IMR-90 (cell line): ENCODE measurements at regions not wholly inside any gene's neighbourhood (a gene's known extent, or its start where the extent isn't known, plus 50 kb on each side); places are given as distances from the start of the nearest gene placed in this dataset.

Source experiments
- ATAC-seq: fragments of 200-7000 bp; cut with Tn5 transposase; 2 replicates; pipeline ENCODE4 v1.9.1; 2020; ENCODE audit warnings: low read depth, mild to moderate bottlenecking, moderate library complexity
- BruUV-seq: library from RNA; stranded (reverse); fragments of 400-500 nt; replicated peaks from 2 replicates; lab custom pipeline; 2021; lab: Mats Ljungman, UMichigan
- CTCF ChIA-PET: fragments of 300-600 bp; formaldehyde crosslinking; extraction: SDS; loops from one replicate; lab custom pipeline; 2021; ENCODE audit warnings: antibody characterized with exemption; lab: Yijun Ruan, JAX
- POLR2A ChIA-PET: fragments of 300-600 bp; sonication (Branson Sonifier 250); formaldehyde crosslinking; loops from one replicate; lab custom pipeline; 2022; ENCODE audit warnings: antibody characterized with exemption; ENCODE audit not compliant: unreplicated experiment; lab: Charles Lee
- DNase-seq: peaks from one replicate; pipeline ENCODE4 v3.0.0; 2013
- H2AFZ ChIP-seq: replicated peaks from 2 replicates; pipeline ENCODE3; 2013; ENCODE audit warnings: low read length, mild to moderate bottlenecking; ENCODE audit not compliant: poor library complexity
- H2AK5ac ChIP-seq: 2 replicates; pipeline ENCODE4 v1.6.1; 2013; ENCODE audit warnings: low read depth, low read length, inconsistent platforms
- H2AK9ac ChIP-seq: replicated peaks from 2 replicates; pipeline ENCODE3; 2013; ENCODE audit warnings: mild to moderate bottlenecking, low read depth, low read length, moderate library complexity; ENCODE audit not compliant: poor library complexity
- H2BK120ac ChIP-seq: 2 replicates; pipeline ENCODE4 v1.6.1; 2013; ENCODE audit warnings: low read depth, low read length, inconsistent platforms
- H2BK15ac ChIP-seq: 3 replicates; pipeline ENCODE4 v1.6.1; 2013; ENCODE audit warnings: low read depth, low read length, inconsistent platforms
- H2BK20ac ChIP-seq: 2 replicates; pipeline ENCODE4 v1.6.1; 2013; ENCODE audit warnings: low read depth, mild to moderate bottlenecking, inconsistent platforms, low read length, moderate library complexity
- H2BK5ac ChIP-seq: 2 replicates; pipeline ENCODE4 v1.6.1; 2013; ENCODE audit warnings: mild to moderate bottlenecking, low read depth, low read length, inconsistent platforms; ENCODE audit not compliant: poor library complexity, severe bottlenecking
- H3K14ac ChIP-seq: replicated peaks from 2 replicates; pipeline ENCODE4 v1.6.1; 2013; ENCODE audit warnings: low read depth, low read length, inconsistent platforms
- H3K18ac ChIP-seq: 2 replicates; pipeline ENCODE4 v1.6.1; 2013; ENCODE audit warnings: low read depth, low read length, control low read depth
- H3K23ac ChIP-seq: 2 replicates; pipeline ENCODE4 v1.6.1; 2013; ENCODE audit warnings: low read depth, low read length, inconsistent platforms
- H3K27ac ChIP-seq: 2 replicates; pipeline ENCODE4 v1.5.1; 2013; ENCODE audit warnings: mild to moderate bottlenecking, control low read depth, low read length; ENCODE audit not compliant: insufficient read depth
- H3K27me3 ChIP-seq: 2 replicates; pipeline ENCODE4 v1.6.1; 2013; ENCODE audit warnings: low read length; ENCODE audit not compliant: control insufficient read depth, insufficient read depth
- H3K36me3 ChIP-seq: 2 replicates; pipeline ENCODE4 v1.6.1; 2013; ENCODE audit warnings: low read length, mixed read lengths; ENCODE audit not compliant: control insufficient read depth, insufficient read depth
- H3K4ac ChIP-seq: 2 replicates; pipeline ENCODE4 v1.6.1; 2013; ENCODE audit warnings: low read depth, low read length, inconsistent platforms
- H3K4me1 ChIP-seq: 2 replicates; pipeline ENCODE4 v1.6.1; 2013; ENCODE audit warnings: low read length, mixed read lengths; ENCODE audit not compliant: control insufficient read depth, insufficient read depth
- H3K4me2 ChIP-seq: 2 replicates; pipeline ENCODE4 v1.6.1; 2013; ENCODE audit warnings: low read depth, mild to moderate bottlenecking, control low read depth, low read length, moderate library complexity
- H3K4me3 ChIP-seq: 2 replicates; pipeline ENCODE4 v1.5.1; 2013; ENCODE audit warnings: low read depth, mild to moderate bottlenecking, control low read depth, low read length, moderate library complexity; ENCODE audit not compliant: insufficient read depth
- H3K56ac ChIP-seq: 2 replicates; pipeline ENCODE4 v1.6.1; 2013; ENCODE audit warnings: low read length, inconsistent platforms; ENCODE audit not compliant: insufficient read depth; ENCODE audit errors: extremely low read depth
- H3K79me1 ChIP-seq, 2 experiments: 2 replicates each; pipeline ENCODE4 v1.6.1; 2013; ENCODE audit warnings: low read length in 2 of 2, inconsistent platforms in 1 of 2, low read depth in 1 of 2
- H3K9ac ChIP-seq: 2 replicates; pipeline ENCODE4 v1.6.1; 2013; ENCODE audit warnings: low read depth, low read length, control low read depth
- H3K9me1 ChIP-seq: 2 replicates; pipeline ENCODE4 v1.6.1; 2013; ENCODE audit warnings: low read length, inconsistent platforms; ENCODE audit not compliant: insufficient read depth
- H3K9me3 ChIP-seq: 2 replicates; pipeline ENCODE4 v1.6.1; 2013; ENCODE audit warnings: low read length; ENCODE audit not compliant: control insufficient read depth, insufficient read depth
- H4K20me1 ChIP-seq: 2 replicates; pipeline ENCODE4 v1.6.1; 2013; ENCODE audit warnings: low read length, inconsistent platforms; ENCODE audit not compliant: insufficient read depth
- H4K5ac ChIP-seq: 2 replicates; pipeline ENCODE4 v1.6.1; 2013; ENCODE audit warnings: mild to moderate bottlenecking, low read depth, low read length, control low read depth
- H4K8ac ChIP-seq, 2 experiments: 2 replicates each; pipeline ENCODE4 v1.6.1; 2013; ENCODE audit warnings: low read depth in 2 of 2, low read length in 2 of 2, control low read depth in 1 of 2, inconsistent platforms in 1 of 2
- H4K91ac ChIP-seq: 2 replicates; pipeline ENCODE4 v1.6.1; 2013; ENCODE audit warnings: low read depth, low read length, inconsistent platforms; ENCODE audit not compliant: insufficient read depth
- BHLHE40 ChIP-seq: fragments of 150-350 bp; IDR thresholded peaks from 2 replicates; pipeline ENCODE4 v1.6.1; 2016; ENCODE audit warnings: mild to moderate bottlenecking, low read depth, low read length
- CHD1 ChIP-seq: IDR thresholded peaks from 2 replicates; pipeline ENCODE4 v1.6.1; 2012; ENCODE audit warnings: low read depth, low read length, improper control_type of control experiment
- FOS ChIP-seq: fragments of 150-350 bp; IDR thresholded peaks from 2 replicates; pipeline ENCODE4 v1.6.1; 2016; ENCODE audit warnings: low read depth, low read length
- MAFK ChIP-seq: IDR thresholded peaks from 2 replicates; pipeline ENCODE4 v1.6.1; 2012; ENCODE audit warnings: low read depth, low read length, improper control_type of control experiment
- MXI1 ChIP-seq: IDR thresholded peaks from 2 replicates; pipeline ENCODE4 v1.6.1; 2012; ENCODE audit warnings: low read depth, mild to moderate bottlenecking, low read length, moderate library complexity, borderline replicate concordance
- POLR2A ChIP-seq: IDR thresholded peaks from 2 replicates; pipeline ENCODE4 v1.6.1; 2012; ENCODE audit warnings: mild to moderate bottlenecking, low read depth, low read length
- RAD21 ChIP-seq: IDR thresholded peaks from 2 replicates; pipeline ENCODE4 v1.6.1; 2012; ENCODE audit warnings: low read length, improper control_type of control experiment
- RCOR1 ChIP-seq: IDR thresholded peaks from 2 replicates; pipeline ENCODE4 v1.6.1; 2012; ENCODE audit warnings: mild to moderate bottlenecking, low read length, improper control_type of control experiment; ENCODE audit not compliant: insufficient replicate concordance
- WGBS, 2 experiments: methylation state at CpG; one replicate each; pipeline versions ENCODE4 v1.1.5 to v1.1.7; 2013; ENCODE audit warnings: missing lambda C conversion rate in 2 of 2; ENCODE audit not compliant: insufficient read length in 1 of 2; ENCODE audit errors: extremely low coverage in 2 of 2; 5-methylcytosine and 5-hydroxymethylcytosine counted together
- dilution Hi-C: fragments of 300-500 bp; cut with HindIII; formaldehyde crosslinking; loops from one replicate; pipeline ENCODE4 v1.14.3; 2018; ENCODE audit warnings: low sequenced_read_pairs; ENCODE audit not compliant: unreplicated experiment
- in situ Hi-C: fragments of 300-500 bp; cut with MboI; formaldehyde crosslinking; loops from 3 replicates; pipeline ENCODE4 v1.14.3; 2019; ENCODE audit warnings: low sequenced_read_pairs, inconsistent platforms, mixed read lengths
- intact Hi-C: fragments of 100-400 bp; cut with micrococcal nuclease; formaldehyde crosslinking; loops from 2 replicates; pipeline ENCODE4 v1.10.0; 2022
- TF ChIP-seq, protein P1 (sequence below): conservative IDR thresholded peaks from 2 replicates; pipeline ENCODE4 v1.5.1; 2012; ENCODE audit warnings: mild to moderate bottlenecking, low read depth, low read length, improper control_type of control experiment

GRCh38 chr2:157931542-157931941, 55.4 kb upstream of the ACVR1 start:
- Histone ChIP-seq H4K91ac (no peak overlapping the region), H3K4ac (no peak overlapping the region), H2BK120ac (no peak overlapping the region), H3K56ac (no peak overlapping the region), H3K4me3 (no peak overlapping the region), H2BK15ac (no peak overlapping the region), H3K4me2 (no peak overlapping the region), H3K9ac (no peak overlapping the region), H3K27me3 (peaks cover 5% of the 10 kb centered on the region), H4K8ac (no peak overlapping the region), H3K9me1 (no peaks in the 10 kb centered on the region), H3K36me3 (no peaks in the 10 kb centered on the region), H2AFZ (no peak overlapping the region), H3K79me1 (no peaks in the 10 kb centered on the region), H2AK9ac (no peak overlapping the region), H3K14ac (no peak overlapping the region), H3K9me3 (no peaks in the 10 kb centered on the region), H2AK5ac (no peak overlapping the region), H4K5ac (no peak overlapping the region), H3K27ac (no peak overlapping the region), H2BK20ac (no peak overlapping the region), H3K4me1 (no peaks in the 10 kb centered on the region), H4K20me1 (no peaks in the 10 kb centered on the region), H3K18ac (no peak overlapping the region), H2BK5ac (no peak overlapping the region), H3K23ac (no peak overlapping the region)
- CTCF ChIA-PET = interaction anchor here (0.6 to 1.2 kb wide), 2 partner anchors 13 to 1964 kb away, joined by 3 to 4 read pairs; no protein-coding TSS in a partner anchor
- POLR2A ChIA-PET = no interaction called here
- ATAC-seq (no peak), DNase-seq (no peak)
- no CpG with 5 or more reads among the region's 1 CpG for WGBS, 2 experiments
- BruUV-seq = no TSS peak
- dilution Hi-C loops (no loop called here), intact Hi-C loops (no loop called here), in situ Hi-C loops (no loop called here)
- TF ChIP-seq, protein P1, sequence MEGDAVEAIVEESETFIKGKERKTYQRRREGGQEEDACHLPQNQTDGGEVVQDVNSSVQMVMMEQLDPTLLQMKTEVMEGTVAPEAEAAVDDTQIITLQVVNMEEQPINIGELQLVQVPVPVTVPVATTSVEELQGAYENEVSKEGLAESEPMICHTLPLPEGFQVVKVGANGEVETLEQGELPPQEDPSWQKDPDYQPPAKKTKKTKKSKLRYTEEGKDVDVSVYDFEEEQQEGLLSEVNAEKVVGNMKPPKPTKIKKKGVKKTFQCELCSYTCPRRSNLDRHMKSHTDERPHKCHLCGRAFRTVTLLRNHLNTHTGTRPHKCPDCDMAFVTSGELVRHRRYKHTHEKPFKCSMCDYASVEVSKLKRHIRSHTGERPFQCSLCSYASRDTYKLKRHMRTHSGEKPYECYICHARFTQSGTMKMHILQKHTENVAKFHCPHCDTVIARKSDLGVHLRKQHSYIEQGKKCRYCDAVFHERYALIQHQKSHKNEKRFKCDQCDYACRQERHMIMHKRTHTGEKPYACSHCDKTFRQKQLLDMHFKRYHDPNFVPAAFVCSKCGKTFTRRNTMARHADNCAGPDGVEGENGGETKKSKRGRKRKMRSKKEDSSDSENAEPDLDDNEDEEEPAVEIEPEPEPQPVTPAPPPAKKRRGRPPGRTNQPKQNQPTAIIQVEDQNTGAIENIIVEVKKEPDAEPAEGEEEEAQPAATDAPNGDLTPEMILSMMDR = no peak
- TF ChIP-seq RCOR1 (no peak), CHD1 (no peak), MAFK (no peak), BHLHE40 (no peak), POLR2A (no peak), RAD21 (no peak), FOS (no peak), MXI1 (no peak)
